ENCODE measurements at regions not wholly inside any gene's neighbourhood (a gene's known extent, or its start where the extent isn't known, plus 50 kb on each side); places are given as distances from the start of the nearest gene placed in this dataset.

GRCh38 chr6:145189836-145190235 lies 545.5 kb downstream of the EPM2A start (continued):
- TF ChIP-seq ZBTB33 (IDR thresholded peaks at IDR 0.05), result no peak
- TF ChIP-seq TAF1 (conservative IDR thresholded peaks at IDR 0.05), result no peak
- no peak for TF ChIP-seq FOXA1 (IDR thresholded peaks at IDR 0.05)
- TF ChIP-seq NR2F2 (IDR thresholded peaks at IDR 0.05), result no peak
- no peak for TF ChIP-seq RAD21 (IDR thresholded peaks at IDR 0.05)

GRCh38 chr6:145194389-145194788 lies 540.9 kb downstream of the EPM2A start:
- DNase-seq (ENCODE audit: low spot score), result no peak
- Histone ChIP-seq H3K4me1 (ENCODE audit: control insufficient read depth in 4 of 4, insufficient read depth in 4 of 4, low read length in 3 of 4) (no peaks in the 10 kb centered on the region), H3K27me3 (ENCODE audit: control insufficient read depth in 4 of 4, insufficient read depth in 4 of 4, low read length in 3 of 4) (no peaks in the 10 kb centered on the region), H3K9ac (ENCODE audit: low read depth in 1 of 2, low read length in 2 of 2) (no peak overlapping the region), H3K27ac (ENCODE audit: low read depth in 1 of 2, low read length in 2 of 2) (no peak overlapping the region), H3K36me3 (ENCODE audit: control insufficient read depth in 4 of 4, insufficient read depth in 3 of 4, low read depth in 1 of 4, low read length in 3 of 4) (no peaks in the 10 kb centered on the region), H3K9me3 (ENCODE audit: control insufficient read depth in 4 of 4, low read length in 3 of 4) (no peaks in the 10 kb centered on the region), H3K4me3 (ENCODE audit: low read depth in 1 of 3, low read length in 3 of 3) (no peak overlapping the region)
- TF ChIP-seq RAD21 (IDR thresholded peaks at IDR 0.05) (no peak), ATF3 (IDR thresholded peaks at IDR 0.05) (no peak), RXRA (IDR thresholded peaks at IDR 0.05) (no peak), YY1 (IDR thresholded peaks at IDR 0.05) (no peak), MAX (IDR thresholded peaks at IDR 0.05) (no peak), GABPA (IDR thresholded peaks at IDR 0.05 in 1 of 2, conservative IDR thresholded peaks at IDR 0.05 in 1 of 2) (no peak), FOXA2 (IDR thresholded peaks at IDR 0.05) (no peak), FOXA1 (IDR thresholded peaks at IDR 0.05) (no peak), TAF1 (conservative IDR thresholded peaks at IDR 0.05) (no peak), SP1 (IDR thresholded peaks at IDR 0.05) (no peak), ZBTB33 (IDR thresholded peaks at IDR 0.05) (no peak), EGR1 (IDR thresholded peaks at IDR 0.05; ENCODE audit: low read depth in 2 of 2) (no peak), CTCF (IDR thresholded peaks at IDR 0.05; ENCODE audit: low read depth, low read length, missing input control) (no peak), JUND (IDR thresholded peaks at IDR 0.05) (no peak), NR2F2 (IDR thresholded peaks at IDR 0.05) (no peak), HNF4A (conservative IDR thresholded peaks at IDR 0.05) (no peak)
- TF ChIP-seq, protein P1, sequence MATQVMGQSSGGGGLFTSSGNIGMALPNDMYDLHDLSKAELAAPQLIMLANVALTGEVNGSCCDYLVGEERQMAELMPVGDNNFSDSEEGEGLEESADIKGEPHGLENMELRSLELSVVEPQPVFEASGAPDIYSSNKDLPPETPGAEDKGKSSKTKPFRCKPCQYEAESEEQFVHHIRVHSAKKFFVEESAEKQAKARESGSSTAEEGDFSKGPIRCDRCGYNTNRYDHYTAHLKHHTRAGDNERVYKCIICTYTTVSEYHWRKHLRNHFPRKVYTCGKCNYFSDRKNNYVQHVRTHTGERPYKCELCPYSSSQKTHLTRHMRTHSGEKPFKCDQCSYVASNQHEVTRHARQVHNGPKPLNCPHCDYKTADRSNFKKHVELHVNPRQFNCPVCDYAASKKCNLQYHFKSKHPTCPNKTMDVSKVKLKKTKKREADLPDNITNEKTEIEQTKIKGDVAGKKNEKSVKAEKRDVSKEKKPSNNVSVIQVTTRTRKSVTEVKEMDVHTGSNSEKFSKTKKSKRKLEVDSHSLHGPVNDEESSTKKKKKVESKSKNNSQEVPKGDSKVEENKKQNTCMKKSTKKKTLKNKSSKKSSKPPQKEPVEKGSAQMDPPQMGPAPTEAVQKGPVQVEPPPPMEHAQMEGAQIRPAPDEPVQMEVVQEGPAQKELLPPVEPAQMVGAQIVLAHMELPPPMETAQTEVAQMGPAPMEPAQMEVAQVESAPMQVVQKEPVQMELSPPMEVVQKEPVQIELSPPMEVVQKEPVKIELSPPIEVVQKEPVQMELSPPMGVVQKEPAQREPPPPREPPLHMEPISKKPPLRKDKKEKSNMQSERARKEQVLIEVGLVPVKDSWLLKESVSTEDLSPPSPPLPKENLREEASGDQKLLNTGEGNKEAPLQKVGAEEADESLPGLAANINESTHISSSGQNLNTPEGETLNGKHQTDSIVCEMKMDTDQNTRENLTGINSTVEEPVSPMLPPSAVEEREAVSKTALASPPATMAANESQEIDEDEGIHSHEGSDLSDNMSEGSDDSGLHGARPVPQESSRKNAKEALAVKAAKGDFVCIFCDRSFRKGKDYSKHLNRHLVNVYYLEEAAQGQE (IDR thresholded peaks at IDR 0.05), result no peak
- 89% methylated on average over 3 of the region's 3 CpGs for WGBS

All from liver (tissue), 8 donors.